ENCODE measurements at regions not wholly inside any gene's neighbourhood (a gene's known extent, or its start where the extent isn't known, plus 50 kb on each side); places are given as distances from the start of the nearest gene placed in this dataset.

GRCh38 chr5:73254642-73255041 lies 81.6 kb downstream of the TMEM174 start:
- in situ Hi-C loops (cut with MboI) = no loop called here
- POLR2A ChIA-PET = no interaction called here
- ATAC-seq = no peak

DNA sequence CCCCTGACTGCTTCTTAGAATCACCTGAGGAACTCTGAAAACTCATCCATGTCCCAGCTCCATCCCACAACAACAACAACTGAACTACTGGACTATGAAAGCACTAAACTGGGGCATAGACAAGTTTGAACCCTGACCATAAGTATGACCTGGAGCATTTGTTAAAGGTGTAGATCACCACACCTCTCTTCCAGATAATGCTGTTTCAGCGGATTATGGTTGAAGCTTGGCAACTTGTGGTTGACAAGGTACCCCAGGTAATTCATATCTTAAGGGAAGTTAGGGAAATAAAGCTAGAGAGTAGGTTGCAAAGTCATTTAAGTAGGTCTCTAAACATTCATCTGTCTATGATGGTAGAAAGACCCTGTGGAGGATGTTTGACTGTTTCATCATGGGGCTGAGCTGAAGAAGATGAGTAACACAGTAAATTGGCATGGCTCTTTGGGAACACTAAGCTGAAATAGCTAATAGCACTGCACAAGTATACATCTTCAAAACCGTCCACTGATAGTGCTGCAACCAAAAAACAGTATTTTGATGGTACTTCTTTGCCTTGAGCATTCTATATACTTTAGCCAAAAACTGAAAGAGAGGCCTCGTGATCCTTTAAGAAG lies 80.2 kb downstream of the TMEM174 start:
- in situ Hi-C loops (cut with MboI) (no loop called here), intact Hi-C loops (cut with micrococcal nuclease; ENCODE audit: unreplicated experiment) (no loop called here)
- Histone ChIP-seq H3K27ac (ENCODE audit: control insufficient read depth, insufficient read depth) (no peak overlapping the region), H3K4me3 (no peak overlapping the region), H3K4me2 (ENCODE audit: control insufficient read depth, insufficient read depth) (no peak overlapping the region), H3K9ac (ENCODE audit: control insufficient read depth, insufficient read depth, low read length) (no peak overlapping the region), H3K4me1 (ENCODE audit: control insufficient read depth, insufficient read depth, low read length) (no peaks in the 10 kb centered on the region), H2AFZ (ENCODE audit: control insufficient read depth, low read depth, low read length) (no peak overlapping the region), H4K20me1 (ENCODE audit: control insufficient read depth, insufficient read depth) (no peaks in the 10 kb centered on the region; the same call in 1 of the 2 replicates), H3K9me3 (replicated peaks; ENCODE audit: control insufficient read depth, insufficient read depth, low read length) (no peaks in the 10 kb centered on the region), H3K36me3 (ENCODE audit: control insufficient read depth in 2 of 2, insufficient read depth in 2 of 2, low read length in 1 of 2) (no peaks in the 10 kb centered on the region), H3K79me2 (ENCODE audit: control insufficient read depth, insufficient read depth, low read length) (no peaks in the 10 kb centered on the region), H3K27me3 (replicated peaks in 1 of 2; ENCODE audit: control insufficient read depth in 2 of 2, insufficient read depth in 2 of 2, low read length in 1 of 2) (no peaks in the 10 kb centered on the region; a peak in 3 of 4 replicates)
- ChIA-PET RAD21 (ENCODE audit: unreplicated experiment) (no interaction called here), POLR2A (no interaction called here), SMC1A (ENCODE audit: uncharacterized antibody, unreplicated experiment) (interaction anchor here (1.2 kb wide), 1 partner anchor 14 kb away, joined by 3 read pairs; no protein-coding TSS in a partner anchor), CTCF (interaction anchor here (0.6 kb wide), 1 partner anchor 243 kb away, joined by 3 read pairs; no protein-coding TSS in a partner anchor)
- no peak for ATAC-seq
- TF ChIP-seq, protein P1, sequence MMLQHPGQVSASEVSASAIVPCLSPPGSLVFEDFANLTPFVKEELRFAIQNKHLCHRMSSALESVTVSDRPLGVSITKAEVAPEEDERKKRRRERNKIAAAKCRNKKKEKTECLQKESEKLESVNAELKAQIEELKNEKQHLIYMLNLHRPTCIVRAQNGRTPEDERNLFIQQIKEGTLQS (IDR thresholded peaks at IDR 0.05; ENCODE audit: borderline replicate concordance, extremely low read depth, low read depth, low read length) = no peak
- TF ChIP-seq SRF (IDR thresholded peaks at IDR 0.05; ENCODE audit: low read depth in 2 of 2, low read length in 2 of 2) (no peak), FOXK2 (IDR thresholded peaks at IDR 0.05) (no peak), CTCF (IDR thresholded peaks at IDR 0.05 in 2 of 3, conservative IDR thresholded peaks at IDR 0.05 in 1 of 3; ENCODE audit: control insufficient read depth in 2 of 3, extremely low read depth in 1 of 3, insufficient read depth in 1 of 3, low read depth in 3 of 3, low read length in 3 of 3) (no peak), FOXM1 (IDR thresholded peaks at IDR 0.05; ENCODE audit: low read depth, low read length) (no peak), SKIL (IDR thresholded peaks at IDR 0.05; ENCODE audit: low read depth, poor library complexity, severe bottlenecking) (no peak)
- TF ChIP-seq, protein P2, sequence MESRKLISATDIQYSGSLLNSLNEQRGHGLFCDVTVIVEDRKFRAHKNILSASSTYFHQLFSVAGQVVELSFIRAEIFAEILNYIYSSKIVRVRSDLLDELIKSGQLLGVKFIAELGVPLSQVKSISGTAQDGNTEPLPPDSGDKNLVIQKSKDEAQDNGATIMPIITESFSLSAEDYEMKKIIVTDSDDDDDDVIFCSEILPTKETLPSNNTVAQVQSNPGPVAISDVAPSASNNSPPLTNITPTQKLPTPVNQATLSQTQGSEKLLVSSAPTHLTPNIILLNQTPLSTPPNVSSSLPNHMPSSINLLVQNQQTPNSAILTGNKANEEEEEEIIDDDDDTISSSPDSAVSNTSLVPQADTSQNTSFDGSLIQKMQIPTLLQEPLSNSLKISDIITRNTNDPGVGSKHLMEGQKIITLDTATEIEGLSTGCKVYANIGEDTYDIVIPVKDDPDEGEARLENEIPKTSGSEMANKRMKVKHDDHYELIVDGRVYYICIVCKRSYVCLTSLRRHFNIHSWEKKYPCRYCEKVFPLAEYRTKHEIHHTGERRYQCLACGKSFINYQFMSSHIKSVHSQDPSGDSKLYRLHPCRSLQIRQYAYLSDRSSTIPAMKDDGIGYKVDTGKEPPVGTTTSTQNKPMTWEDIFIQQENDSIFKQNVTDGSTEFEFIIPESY (IDR thresholded peaks at IDR 0.05) = no peak
- BruUV-seq (replicated peaks) = no TSS peak
- 4% methylated on average over 3 of the region's 3 CpGs for WGBS (ENCODE audit: insufficient coverage, insufficient replicate concordance, low lambda C conversion rate, missing lambda C conversion rate)
- FAIRE-seq = no peak
- DNase-seq (ENCODE audit: low read depth, low spot score) = no peak

More at GRCh38 chr5:73254642-73255041, 81.6 kb downstream of the TMEM174 start:
- FAIRE-seq (no peak), DNase-seq (ENCODE audit: low read depth, low spot score) (no peak)
- Histone ChIP-seq H3K79me2 (ENCODE audit: control insufficient read depth, insufficient read depth, low read length) (no peaks in the 10 kb centered on the region), H3K4me2 (ENCODE audit: control insufficient read depth, insufficient read depth) (no peak overlapping the region), H3K4me3 (no peak overlapping the region), H3K9me3 (replicated peaks; ENCODE audit: control insufficient read depth, insufficient read depth, low read length) (no peaks in the 10 kb centered on the region), H3K36me3 (ENCODE audit: control insufficient read depth in 2 of 2, insufficient read depth in 2 of 2, low read length in 1 of 2) (no peaks in the 10 kb centered on the region), H3K27ac (ENCODE audit: control insufficient read depth, insufficient read depth) (no peak overlapping the region), H4K20me1 (ENCODE audit: control insufficient read depth, insufficient read depth) (no peaks in the 10 kb centered on the region; the same call in 1 of the 2 replicates), H3K4me1 (ENCODE audit: control insufficient read depth, insufficient read depth, low read length) (no peaks in the 10 kb centered on the region), H3K27me3 (replicated peaks in 1 of 2; ENCODE audit: control insufficient read depth in 2 of 2, insufficient read depth in 2 of 2, low read length in 1 of 2) (no peaks in the 10 kb centered on the region; a peak in 3 of 4 replicates), H3K9ac (ENCODE audit: control insufficient read depth, insufficient read depth, low read length) (no peak overlapping the region), H2AFZ (ENCODE audit: control insufficient read depth, low read depth, low read length) (no peak overlapping the region)
- no TSS peak for BruUV-seq (replicated peaks)
- ChIA-PET RAD21 (ENCODE audit: unreplicated experiment) (no interaction called here), SMC1A (ENCODE audit: uncharacterized antibody, unreplicated experiment) (no interaction called here), CTCF (no interaction called here)
- TF ChIP-seq NFXL1 (IDR thresholded peaks at IDR 0.05; ENCODE audit: borderline replicate concordance) = no peak
- TF ChIP-seq RCOR1 (conservative IDR thresholded peaks at IDR 0.05; ENCODE audit: low read depth, low read length) = no peak
- TF ChIP-seq GABPA (IDR thresholded peaks at IDR 0.05; ENCODE audit: low read depth) = no peak
- TF ChIP-seq HDGF (IDR thresholded peaks at IDR 0.05) = no peak
- no peak for TF ChIP-seq CBFB (IDR thresholded peaks at IDR 0.05; ENCODE audit: low read depth)
- intact Hi-C loops (cut with micrococcal nuclease; ENCODE audit: unreplicated experiment) = no loop called here
- 2% methylated on average over 3 of the region's 3 CpGs for WGBS (ENCODE audit: insufficient coverage, insufficient replicate concordance, low lambda C conversion rate, missing lambda C conversion rate)
